ENCODE measurements at regions not wholly inside any gene's neighbourhood (a gene's known extent, or its start where the extent isn't known, plus 50 kb on each side); places are given as distances from the start of the nearest gene placed in this dataset.
"Not testable (repeated sequence)": the region's sequence is repeated elsewhere in the genome, so short reads cannot be mapped to it uniquely, and the experiment has no call there.

DNA sequence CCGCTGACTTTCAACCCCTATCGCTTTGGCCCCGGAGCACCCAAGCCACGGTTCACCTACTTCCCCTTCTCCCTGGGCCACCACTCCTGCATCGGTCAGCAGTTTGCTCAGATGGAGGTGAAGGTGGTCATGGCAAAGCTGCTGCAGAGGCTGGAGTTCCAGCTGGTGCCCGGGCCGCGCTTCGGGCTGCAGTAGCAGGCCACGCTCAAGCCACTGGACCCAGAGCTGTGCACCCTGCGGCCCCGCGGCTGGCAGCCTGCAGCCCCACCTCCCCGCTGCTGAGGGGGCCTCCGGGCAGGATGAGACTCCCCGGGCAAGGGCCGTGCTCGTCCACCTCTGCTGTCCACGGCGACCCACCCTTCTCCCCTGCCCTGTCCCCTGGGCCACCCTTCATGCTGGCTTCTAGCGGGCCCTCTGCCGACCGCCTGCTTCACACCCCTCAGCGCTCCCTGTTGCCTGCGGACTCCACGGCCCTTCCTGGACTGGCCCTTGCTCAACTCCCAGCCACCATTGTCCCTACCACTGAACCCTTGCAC is 92.2 kb upstream of the TRABD2B start:
- no peak for DNase-seq (ENCODE audit: low read depth in 2 of 3, low spot score in 2 of 3)

DNA sequence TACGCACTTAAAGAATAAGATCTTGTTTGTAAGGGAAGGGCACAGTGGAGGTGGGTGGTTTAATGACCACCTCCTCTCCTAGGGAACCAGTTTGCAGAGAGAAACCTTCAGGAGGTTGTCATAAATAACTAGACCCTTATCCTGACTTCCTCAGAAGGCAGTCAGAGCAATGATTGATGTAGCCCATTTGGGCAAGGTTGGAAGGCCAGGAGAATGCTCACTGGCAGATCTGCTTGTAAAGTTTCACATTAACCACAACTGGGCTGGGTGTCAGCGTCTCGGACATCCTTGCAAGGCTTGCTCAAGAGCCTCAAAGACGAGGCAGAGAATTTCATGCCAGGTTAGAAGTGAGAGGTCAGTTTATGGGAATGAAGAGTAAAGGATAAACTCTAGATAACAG is 87.6 kb upstream of the TRABD2B start:
- no peak for DNase-seq (ENCODE audit: low read depth in 2 of 3, low spot score in 2 of 3)

DNA sequence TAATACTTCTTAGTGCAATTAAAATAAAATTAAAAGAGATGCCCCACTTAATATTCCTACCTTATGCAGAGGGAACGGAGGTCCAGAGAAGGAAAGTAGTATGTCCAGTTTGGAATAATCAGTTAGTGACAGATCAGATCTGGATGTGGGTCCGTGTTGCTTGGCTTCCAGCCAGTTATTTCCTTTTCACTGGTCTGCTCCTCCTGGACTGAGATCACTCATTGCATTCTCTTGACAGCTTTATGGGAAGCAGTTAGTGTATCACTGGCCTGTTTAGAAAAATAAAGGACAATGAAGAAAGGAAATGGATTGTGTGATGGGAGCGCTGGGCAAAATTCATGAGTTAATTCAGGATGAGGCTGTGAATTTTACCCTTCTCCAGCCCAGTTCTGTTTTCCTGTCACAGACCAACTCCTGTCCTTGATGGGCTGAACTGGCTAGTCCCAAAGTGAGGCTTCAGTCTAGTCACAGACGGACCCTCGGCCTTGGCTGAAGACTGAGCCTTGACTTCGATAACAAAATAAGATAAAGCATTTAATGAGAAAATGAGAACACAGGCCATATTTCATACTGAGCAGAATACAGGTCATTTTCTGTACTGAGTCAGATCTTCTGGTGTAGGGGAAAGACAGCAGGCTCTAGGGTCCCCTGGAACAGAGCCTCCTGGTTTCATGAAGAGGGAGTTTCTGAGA is 85.2 kb upstream of the TRABD2B start:
- DNase-seq (ENCODE audit: low read depth in 2 of 3, low spot score in 2 of 3), result no peak

DNA sequence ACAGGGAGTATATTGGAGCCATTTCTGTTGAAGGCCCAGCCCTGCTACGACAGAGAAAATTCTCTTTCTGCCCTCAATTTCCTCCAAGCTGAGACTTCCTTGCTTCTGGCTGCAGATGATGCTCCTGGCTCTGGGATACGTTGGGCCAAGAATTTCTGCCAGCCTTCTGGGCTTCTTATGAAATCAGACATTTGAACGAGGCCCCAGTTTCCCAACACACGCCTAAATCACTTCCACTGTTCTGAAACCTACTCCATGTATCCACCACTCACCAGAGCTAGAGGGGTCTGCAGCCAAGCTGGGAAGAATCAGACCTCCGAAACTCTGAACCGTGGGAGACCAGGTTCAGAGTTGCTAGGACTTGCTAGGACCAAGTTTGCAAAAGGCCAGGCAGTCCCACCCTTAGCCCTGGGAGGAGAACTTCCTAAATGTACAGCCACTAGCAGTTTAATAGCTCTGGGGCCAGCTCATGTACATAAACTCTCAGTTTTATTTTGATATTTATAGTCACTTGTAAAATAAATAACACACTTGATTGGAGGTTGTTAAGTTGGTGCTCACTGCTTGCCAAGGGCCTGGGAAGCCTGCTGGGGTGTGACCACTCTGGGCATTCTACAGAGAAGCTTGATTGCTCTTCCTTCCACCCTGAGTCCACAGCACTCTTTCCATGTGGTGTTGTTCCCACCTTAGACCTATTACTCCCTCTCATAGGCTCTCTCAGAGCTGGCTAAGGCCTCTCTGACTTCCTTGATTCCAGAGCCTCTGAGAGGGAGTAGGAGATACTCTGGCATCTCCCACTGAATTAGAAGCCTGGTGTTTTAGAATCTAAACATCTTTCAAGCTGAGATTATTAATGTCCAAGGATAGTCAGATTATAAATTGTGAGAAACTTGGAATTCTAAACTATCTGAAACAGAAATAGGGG is 83.4 kb upstream of the TRABD2B start:
- DNase-seq (ENCODE audit: low read depth in 2 of 3, low spot score in 2 of 3), result no peak

DNA sequence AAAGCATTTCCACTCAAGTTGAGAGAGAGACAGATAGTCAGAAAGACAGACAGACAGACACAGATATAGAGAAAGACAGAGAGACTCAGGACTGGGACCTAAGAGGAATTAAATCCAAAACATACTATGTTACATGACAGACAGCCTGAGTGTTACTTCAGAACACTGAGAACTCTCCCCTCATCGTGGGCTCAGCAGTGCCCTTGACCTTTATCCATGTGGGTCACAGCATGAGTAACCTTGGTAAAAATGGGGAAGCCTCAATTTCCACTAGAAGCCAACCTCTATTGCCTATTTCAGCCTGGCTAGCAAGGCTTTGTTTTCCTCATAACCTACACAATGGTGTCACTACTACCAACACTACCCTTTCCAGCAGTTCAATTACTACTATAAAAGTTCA is 81.9 kb upstream of the TRABD2B start:
- DNase-seq (ENCODE audit: low read depth in 2 of 3, low spot score in 2 of 3), result no peak

DNA sequence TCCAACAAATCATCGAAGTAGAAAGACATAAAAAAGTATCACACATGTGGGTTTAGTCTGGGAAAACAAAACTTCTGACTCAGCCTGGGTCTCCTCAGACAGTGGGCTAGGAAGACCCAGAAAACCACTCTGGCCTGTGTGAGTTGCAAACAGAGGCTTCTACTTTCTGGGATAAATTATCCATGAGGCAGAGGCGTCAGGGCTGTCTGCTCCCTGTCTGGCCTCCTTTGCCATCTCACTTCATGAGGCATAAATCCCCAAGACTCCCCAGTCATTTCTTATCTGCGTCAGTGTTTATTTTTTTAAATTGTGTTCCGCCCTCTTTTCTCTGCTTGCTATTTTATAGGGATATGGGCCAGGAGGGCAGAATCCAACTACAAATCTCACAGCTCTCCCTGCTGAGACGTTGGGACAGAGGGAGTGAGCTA is 80.6 kb upstream of the TRABD2B start:
- DNase-seq (ENCODE audit: low read depth in 2 of 3, low spot score in 2 of 3), result no peak

DNA sequence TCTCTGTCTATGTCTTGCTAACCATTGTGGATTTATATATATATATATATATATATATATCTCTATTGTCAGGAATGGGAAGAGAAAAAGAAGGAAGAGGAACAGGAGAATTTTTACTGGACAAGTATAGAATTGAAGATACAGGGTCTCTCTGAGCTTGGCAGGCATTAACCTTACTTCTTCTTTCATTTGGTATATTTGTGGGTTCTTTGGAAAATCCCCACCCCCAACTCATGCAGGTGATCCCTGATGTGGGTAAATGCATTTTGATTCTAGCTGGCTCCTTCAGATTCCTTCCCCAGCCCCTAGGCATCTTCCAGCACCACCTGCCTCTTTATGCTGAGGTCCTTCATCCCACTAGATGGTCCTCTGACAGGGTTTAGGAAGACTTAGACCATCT is 78.8 kb upstream of the TRABD2B start:
- DNase-seq (ENCODE audit: low read depth in 2 of 3, low spot score in 2 of 3), result no peak

DNA sequence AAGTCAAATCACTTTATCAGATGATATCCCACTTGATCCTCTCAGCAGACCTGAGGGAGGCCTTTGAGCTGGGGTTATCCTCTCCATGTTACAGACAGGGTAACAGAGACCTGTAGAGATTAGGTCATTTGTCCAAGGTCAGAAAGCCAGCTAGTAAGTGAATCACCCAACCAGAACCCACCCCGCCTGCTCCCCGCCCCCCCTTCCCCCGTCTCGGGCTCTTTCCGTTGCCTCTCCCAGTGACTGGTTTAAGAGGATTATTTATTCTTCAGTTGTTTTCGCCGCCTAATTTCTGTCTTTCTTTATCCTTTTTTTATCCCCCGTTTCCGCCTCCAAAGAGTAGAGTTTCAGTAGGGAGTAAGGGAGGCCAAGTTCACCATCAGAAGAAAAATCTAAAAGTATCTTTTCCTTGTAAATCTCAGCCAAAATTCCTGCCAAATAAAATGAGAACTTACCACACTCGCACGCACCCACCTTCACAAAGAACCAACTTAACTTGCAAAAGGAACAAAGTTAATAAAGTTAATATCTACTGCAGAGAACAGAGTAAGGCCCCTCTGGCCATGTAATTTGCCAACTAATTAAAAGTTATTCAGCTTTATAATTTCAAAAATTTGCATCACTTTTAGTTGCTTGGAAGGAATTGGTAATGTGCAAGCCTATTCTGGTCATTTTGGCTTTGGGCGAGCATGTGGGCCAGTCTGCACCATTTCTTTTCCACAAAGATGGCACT is 76.8 kb upstream of the TRABD2B start:
- no peak for DNase-seq (ENCODE audit: low read depth in 2 of 3, low spot score in 2 of 3)

DNA sequence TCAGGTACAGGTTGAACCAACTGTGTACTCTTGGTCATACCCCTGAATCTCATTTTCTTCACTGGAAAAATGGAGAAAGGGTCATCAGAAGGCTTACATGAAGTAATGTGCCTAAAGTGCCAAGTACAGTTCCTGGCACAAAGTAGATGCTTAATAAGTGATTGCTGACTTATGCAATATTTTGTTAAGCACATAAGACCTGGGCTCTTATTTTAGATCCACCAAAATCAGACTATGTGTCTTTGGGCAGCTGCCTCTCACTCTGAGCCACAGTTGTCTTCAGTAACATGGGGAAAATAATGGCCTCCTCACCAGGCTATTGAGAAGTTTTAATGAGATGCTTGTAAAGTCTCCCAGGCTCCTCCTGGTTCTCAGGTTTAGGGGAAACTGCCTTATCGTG is 74.3 kb upstream of the TRABD2B start:
- no peak for DNase-seq (ENCODE audit: low read depth in 2 of 3, low spot score in 2 of 3)

DNA sequence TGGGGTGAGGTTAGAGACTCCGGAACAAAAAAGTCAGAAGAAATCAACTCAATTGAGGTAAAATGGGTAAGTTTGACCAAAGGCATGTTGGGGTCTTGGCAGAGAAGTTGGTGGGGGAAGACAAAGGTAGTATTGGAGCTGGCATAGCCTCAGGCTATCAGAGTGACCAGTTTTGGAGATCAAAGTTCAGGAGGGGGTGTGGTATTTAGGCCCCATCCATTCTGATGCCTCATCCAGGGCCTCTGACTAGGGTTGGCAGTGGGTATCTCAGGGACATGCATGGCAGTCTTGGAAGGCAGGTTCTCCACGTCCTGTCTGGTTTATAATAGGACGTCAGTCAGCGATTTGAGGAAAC is 73.2 kb upstream of the TRABD2B start:
- DNase-seq (ENCODE audit: low read depth in 2 of 3, low spot score in 2 of 3), result no peak

DNA sequence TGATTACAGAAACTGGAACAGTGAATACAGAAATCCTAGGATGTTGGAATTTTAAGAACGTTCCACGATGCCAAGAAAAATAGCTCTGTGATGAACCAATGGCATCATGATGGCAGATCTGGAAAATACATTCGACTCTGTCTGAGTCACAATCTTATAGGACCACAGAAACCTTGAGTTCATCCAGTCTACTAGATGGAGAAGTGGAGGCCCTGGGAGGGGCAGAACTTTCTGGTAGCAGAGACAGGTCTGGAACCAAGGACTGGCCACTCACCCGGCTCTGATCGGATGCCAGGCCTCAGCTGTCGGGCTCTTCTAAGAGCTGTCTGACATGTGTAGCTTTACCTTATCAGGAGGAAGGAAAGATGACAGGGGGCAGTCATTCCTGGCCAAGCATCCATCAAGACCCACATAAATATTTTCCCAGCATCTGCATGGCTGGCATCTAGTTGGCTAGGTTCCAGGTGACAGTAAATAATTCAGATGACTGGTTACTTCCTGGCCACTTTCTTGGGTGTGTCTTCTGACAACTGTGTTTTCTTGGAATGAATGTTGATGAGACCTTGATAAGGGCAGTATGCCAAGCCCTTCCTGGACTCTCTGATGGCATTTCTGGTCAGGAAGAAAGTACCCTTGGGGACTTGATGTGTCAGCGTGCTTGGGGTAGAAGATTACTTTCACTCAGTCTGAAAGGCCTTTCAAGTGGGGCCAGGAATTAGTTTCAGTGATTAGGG is 72.6 kb upstream of the TRABD2B start:
- no peak for DNase-seq (ENCODE audit: low read depth in 2 of 3, low spot score in 2 of 3)

DNA sequence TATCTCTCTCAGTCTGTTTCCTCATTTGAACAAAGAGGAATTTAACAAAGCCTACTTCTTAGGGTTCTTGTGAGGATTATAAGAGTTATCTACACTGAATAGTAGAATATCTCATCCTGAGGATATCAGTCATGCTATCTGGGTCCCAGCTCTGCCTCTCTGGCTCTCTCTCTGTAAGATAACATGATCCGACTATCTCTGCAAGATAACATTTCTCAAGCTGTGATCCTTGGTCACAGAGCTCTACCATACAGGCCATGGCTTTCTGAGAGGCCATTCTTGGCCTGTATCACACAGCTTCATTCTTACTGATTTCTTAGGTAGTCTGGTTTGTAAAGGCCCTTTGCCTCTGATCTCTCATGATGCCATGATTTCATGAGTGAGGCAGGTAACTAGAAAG is 71.0 kb upstream of the TRABD2B start:
- no peak for DNase-seq (ENCODE audit: low read depth in 2 of 3, low spot score in 2 of 3)

DNA sequence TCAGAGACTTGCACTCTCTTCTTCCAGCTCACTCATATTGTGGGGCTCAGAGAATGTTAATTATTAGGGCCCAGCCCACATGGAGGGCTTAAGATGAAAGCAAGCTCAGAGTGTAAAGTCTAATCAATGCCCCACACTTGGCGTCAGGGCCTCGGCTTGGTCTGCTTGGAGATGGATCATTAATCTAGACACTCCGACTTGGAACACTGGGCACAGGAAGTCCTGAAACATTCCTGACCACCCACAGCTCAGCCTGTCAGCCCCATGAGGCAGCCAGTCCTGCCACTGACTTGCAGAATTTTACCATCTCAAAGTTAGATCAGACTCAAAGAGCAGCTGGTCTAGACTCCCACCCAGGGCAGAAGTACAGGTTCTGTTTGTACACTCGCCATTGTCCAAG is 69.8 kb upstream of the TRABD2B start:
- no peak for DNase-seq (ENCODE audit: low read depth in 2 of 3, low spot score in 2 of 3)

DNA sequence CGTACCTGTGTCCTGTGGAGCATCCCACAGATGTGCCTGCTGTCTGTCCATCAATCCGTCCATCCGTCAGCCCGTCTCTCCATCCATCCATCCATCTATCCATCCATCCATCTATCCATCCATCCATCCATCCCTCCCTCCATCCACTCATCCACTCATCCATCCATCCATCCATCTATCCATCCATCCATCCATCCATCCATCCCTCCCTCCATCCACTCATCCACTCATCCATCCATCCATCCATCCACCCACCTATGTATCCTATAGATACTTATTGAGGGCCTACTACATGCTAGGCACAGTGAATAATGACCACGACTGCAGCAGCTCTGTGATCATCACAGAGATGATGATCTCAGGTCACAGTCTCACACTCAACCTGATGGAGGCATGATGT is 67.5 kb upstream of the TRABD2B start:
- not testable (repeated sequence) for DNase-seq (ENCODE audit: low read depth in 2 of 3, low spot score in 2 of 3)

DNA sequence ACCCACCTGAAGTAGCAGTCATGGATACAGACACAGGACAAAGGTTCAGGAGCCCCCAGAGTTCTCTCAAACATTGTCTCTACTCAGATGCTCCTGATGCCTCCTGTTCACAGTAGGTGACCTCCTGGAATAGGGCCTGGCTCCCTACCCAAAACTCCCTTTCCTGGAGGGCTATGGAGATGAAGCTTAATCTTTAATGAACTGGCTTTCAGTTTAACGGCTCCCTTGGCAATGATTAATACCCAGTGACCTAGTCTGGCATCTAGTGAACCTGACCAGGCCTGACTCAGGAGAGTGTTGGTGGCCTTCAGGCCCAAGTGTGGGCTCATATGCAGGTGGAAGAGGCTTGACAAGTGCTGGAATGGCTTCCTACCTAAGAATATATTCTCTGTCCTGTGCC is 65.2 kb upstream of the TRABD2B start:
- no peak for DNase-seq (ENCODE audit: low read depth in 2 of 3, low spot score in 2 of 3)

DNA sequence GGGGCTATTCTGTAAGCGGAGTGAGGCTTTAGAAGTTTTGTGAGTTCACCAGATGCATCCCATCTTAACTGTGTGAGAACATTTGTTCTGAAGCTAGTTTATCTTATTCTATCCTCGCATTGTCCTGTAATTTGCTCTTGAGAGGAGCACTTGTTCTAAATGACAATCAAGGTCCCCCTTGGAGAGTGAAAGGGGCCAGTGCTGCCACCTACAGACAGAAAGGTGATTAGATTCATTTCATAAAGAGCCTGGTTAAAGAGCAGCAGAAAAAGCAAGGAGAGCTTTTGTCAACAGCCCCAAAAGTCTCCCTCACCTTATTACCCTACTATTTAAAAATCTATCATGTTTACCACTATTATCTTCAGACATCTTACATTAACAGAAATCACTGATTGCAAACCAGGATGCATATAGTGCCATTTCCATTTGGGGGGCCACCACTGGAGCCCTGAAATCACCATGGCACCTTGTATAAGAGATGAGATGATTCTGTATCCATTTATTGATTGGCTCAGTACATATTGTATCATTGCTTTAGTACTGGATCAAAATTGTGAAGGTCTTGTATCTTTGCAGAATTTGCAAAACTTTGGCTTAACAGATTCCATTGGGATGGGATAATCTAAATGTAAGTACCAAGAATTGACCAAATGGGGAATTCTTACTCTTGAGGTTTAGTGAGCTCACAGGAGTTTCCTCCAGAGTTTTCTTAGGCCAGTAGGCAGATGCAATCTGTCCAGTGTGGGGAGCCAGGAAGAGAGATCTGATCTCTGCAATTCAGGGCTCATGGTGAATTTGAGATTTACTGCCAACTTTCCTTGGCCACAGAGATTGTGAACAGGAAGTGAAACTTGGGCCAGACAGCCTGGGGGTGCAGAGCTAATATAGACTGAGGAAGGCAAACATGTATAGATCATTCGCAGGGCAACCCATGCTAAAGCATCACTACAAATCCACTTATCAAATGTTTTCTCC is 64.3 kb upstream of the TRABD2B start:
- no peak for DNase-seq (ENCODE audit: low read depth in 2 of 3, low spot score in 2 of 3)

DNA sequence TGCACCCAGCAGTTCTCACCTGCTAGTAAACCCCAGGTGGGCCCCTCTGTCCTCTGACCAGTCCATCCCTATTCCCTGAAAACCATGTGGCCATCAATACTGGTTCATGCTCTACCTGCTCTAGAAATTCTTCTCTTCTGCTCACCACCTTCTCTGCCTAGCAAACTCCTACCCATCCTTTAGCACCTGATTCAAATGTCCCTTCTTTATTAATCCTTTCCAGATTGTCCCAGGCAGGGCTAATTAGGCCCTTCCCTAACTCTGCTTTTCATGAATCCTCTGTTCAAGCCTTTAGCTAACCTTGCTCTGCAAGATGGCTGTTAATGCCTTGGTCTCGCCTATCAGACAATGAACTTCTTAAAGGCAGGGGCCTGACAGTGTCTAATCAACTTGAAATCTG is 62.1 kb upstream of the TRABD2B start:
- DNase-seq (ENCODE audit: low read depth in 2 of 3, low spot score in 2 of 3), result no peak

DNA sequence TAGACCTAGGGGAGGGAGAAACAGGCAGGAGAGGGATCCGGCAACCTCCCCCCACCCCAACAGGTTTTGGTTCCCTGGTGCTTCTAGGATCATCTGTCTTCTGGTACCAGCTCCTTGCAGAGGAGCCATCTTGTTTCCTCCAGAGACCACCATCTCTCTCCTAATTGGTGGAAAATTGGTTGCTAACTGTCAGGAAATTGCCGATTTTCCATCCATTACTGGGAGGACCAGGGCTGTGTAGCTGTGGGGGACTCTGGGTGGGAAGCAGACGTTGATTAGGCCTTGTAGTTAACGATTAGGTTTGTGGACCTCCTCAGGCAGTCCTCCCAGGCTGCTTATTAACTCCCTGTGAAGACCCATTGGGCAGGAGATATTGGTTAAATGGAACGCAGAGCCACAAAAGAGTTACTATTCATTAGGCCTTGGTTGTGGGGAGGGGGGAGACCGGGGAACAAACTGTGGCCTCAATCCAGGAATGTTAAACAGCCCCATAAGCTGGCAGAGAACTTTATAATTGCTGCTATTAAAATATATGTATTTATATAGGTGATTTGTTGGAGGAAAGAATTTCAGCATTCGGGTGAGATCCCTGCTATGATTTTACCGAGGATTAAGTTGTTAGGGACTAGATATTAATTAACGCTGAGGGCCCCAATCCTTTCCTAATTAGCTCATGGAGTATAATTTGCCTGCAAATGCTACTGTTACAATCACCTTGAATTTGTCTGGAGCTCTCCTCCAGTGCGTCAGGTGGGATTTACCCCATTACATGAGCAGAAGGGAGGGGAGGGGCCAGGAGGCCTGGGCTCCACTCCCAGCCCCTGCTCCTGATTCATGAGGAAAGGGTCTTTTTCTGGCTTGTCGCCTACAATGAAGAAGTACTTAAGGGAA is 61.2 kb upstream of the TRABD2B start:
- no peak for DNase-seq (ENCODE audit: low read depth in 2 of 3, low spot score in 2 of 3)

DNA sequence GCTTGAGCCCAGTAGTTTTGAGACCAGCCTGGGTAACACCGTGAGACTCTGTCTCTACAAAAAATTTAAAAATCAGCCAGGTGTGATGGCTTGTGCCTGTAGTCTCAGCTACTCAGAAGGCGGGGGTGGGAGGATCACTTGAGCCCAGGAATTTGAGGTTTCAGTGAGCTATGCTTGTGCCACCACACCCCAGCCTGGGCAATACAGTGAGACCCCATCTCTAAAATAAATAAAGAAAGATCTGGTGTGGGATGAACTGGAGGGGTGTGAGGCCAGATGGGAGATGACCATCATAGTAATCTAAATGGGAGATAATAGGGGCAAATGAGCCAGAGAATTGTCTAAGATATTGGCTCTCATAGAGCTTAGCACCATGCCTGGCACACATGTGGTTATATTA is 60.1 kb upstream of the TRABD2B start:
- DNase-seq (ENCODE audit: low read depth in 2 of 3, low spot score in 2 of 3), result no peak

Data from activated CD8-positive, alpha-beta memory T cell treated with anti-CD3 and anti-CD28 coated beads for 48 hours (primary cell).